Activated CD8-positive, alpha-beta memory T cell treated with anti-CD3 and anti-CD28 coated beads for 4 hours (primary cell): ENCODE measurements at regions not wholly inside any gene's neighbourhood (a gene's known extent, or its start where the extent isn't known, plus 50 kb on each side); places are given as distances from the start of the nearest gene placed in this dataset.

Experiments
- DNase-seq, 2 donors: peaks; one replicate each; pipeline ENCODE4 v3.0.0-alpha.2; 2020; ENCODE audit warnings: low read depth in 2 of 2

DNA sequence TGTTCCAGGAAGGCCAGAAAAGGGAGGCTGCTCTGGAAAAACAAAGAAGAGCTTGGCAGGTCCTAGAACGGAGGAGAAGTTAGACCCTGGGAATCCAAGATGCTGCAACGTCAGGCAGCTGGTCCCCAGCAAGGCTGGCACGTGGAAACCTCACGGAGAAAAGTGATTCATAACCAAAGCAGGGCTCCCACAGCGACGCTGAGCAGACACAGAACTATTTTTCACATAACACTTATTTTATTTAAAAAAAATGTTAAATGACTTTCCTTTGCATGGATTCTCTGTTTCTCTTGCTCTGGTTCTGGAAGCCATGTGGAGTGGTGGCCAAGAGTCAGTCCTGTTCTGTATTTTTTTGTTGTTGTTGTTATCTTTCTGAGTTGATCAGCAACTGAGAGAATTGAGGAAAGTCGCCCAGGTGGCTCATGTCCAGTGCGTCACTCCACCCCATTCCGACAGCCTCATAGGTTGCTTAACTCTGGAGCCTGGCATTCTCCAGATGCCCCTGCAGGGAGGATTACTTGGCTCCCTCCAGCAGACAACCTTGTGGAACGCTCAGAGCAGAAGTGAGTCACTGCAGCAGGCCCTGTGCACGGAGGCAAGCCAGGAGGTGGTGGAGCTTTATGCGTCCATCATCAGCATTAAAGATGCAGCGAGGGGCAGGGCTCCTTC is 229.9 kb upstream of the HDAC4 start:
- DNase-seq, result no peak

- DNase-seq, result no peak
These were observed 229.3 kb upstream of the HDAC4 start for GRCh38 chr2:239629926-239630617.

DNA sequence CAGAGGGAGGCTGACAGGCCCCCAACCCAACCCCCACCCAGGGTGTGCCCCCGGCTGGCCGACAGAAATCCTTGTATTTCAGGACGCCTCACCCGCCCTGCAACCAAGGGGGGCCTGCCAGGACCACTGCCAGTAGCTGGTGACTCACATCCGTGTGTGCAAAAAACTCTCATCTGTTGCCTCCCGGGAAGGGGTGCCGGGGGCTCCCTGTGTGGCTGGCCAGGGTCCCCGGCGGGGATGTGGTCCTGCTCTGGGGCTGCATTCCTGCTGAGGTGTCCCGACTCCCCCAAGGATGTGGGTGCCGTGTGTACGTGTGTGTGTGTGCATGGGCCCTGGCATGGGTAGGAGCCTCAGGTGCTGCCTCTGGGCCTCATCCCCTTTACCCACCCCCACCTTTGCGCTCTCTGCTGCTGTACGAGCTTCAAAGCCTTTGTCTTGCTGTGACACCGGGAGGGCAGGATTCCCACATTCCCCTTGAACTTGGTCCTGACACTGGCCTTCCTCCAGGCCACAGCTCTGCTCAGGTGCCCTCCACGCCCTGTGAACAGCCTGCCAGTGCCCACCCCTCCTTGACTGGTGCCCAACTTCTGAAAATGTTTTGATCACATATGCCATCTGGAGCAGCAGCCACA is 226.3 kb upstream of the HDAC4 start:
- DNase-seq, result no peak

DNA sequence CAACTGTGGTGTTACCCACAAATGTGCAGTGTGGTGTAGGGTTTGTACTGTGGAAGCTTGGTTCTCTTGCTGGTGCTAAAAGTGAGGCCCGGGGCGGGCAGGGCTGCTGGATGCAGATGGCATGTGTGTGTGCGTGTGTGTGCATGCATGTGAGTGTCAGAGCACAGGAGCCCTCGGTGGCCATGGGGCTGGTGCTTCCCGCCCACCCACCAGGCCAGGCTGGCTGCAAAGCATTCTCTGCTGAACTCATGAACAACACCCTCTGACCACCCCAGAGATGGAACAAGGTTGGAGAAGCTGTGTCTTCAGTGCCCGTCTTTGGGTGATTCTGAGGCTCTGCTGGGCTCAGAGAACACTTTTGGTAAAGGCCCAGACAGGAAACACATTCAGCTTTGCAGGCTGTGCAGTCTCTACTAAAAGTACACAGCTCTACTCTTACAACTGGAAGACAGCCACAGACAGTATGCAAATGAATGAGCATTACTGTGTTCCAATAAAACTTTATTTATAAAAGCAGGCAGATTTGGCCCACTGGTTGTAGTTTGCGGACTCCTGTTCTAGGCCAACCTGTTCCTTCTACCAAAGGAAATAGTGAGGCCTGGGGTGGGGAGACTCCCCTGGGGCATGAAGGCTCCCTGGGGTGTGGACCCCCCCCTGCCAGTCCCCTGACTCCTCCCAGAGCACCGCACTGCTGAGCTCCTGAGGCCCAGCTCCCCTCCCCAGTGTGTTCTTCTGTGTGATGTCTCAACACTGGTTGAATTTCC is 225.3 kb upstream of the HDAC4 start:
- no peak for DNase-seq

GRCh38 chr2:239625156-239625845 is 224.5 kb upstream of the HDAC4 start:
- no peak for DNase-seq

DNA sequence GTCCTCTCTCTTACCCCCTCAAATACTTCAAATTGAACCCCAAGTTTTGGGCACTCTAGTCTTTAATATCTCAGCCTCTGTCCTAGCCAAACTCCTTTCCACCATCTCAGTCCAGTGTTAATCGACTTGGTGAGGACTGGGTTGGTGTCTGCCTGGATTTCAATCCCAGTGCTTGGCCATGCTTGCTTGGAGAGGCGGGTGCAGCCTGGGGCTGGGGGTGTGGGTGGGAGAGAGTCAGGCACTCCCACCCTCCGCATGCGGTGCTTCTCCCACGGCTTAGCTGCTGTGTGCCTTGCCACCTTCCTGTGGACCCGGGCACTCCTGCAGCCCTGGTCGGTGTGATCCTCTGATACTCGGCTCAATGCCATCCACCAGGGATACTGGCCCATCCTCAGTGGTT is 220.8 kb upstream of the HDAC4 start:
- no peak for DNase-seq

DNA sequence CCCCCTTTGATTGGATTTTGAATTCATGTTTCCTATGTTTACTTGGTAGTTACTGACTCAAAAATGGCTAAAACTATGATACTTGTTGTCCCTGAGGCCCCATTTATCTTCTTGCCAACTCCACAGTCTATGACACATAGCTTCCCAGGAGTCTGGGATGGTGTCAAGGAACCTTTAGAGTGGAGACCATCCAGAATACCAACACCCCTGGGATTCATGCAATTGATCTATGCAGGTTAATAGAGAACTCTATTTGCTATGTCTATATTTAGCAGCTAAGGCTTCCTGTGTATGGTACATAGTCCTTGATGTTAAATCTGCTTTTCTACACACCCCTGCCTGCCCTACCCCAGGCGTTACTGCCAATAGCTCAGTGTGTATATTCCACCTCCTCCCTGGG is 218.5 kb upstream of the HDAC4 start:
- no peak for DNase-seq

GRCh38 chr2:239616729-239617128 is 215.9 kb upstream of the HDAC4 start:
- no peak for DNase-seq

GRCh38 chr2:239612133-239612532 is 211.3 kb upstream of the HDAC4 start:
- DNase-seq, result no peak

GRCh38 chr2:239611222-239611795 is 210.5 kb upstream of the HDAC4 start:
- DNase-seq, result no peak

DNA sequence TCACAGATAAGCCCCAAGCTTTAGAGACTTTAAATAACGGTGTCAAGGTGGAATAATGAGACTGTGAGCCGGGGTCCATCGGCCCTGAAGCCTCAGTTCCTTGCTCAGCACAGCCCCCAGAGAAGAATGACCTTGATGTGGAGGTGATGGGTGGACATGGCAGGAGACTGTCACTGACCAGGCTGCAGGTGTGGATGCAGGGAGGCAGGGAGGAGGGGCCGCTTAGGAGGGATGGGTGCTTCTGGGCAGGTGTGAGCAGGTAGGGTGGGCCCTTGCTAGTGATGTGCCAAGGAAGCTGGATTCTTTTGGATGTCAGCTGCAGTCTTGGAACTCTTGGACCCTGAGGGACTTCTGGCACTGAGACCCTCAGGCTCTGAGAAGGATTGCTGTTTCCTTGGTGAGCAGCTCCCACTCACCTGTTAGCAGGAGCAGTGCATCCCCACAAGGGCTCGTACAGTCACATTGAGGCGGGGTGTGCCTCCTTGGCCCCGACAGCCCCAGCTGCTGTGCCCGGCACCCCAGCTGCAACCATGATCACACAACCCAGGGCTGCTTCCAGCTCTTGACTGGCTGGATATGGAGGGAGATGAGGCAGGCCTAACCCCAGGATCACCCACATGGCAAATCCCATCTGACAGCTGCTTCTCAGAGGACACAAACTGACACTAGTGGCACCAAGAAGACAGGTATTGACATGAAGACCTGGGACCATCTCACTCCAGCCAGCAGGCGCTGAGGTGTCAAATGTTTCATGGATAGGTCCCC is 209.8 kb upstream of the HDAC4 start:
- no peak for DNase-seq

DNA sequence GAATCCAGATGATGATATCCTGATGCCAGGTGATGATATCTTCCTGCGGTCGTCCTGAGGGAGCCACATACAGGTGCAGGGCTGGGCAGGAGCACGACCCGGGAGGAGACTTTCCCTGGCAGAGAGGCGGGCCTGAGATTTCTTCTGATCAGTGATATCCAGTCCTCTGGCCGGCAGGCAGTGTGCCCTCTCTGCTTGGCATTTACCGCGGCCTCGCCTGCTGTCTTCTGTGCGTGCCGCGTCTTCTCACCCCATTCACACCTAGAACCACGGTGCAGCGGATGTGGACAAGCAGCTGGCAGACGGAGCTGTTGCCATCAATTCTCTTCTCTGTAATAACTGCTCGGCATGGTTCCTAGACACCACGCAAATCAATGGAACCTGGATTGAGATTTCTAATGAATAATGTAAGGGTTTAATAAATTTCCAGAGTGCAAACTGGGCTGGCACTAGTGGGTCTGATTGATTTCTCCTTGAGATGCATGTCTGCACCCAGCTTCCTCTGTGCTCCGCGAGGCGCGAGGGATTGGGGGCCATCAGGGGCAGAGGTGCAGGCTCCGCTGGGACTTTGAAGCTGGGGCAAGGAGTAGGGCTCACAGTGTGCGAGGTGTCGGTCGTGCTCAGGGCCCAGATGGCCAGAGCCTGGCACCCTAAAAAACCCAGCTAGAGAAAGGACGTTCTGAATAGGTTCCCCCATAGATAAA is 208.9 kb upstream of the HDAC4 start:
- no peak for DNase-seq

DNA sequence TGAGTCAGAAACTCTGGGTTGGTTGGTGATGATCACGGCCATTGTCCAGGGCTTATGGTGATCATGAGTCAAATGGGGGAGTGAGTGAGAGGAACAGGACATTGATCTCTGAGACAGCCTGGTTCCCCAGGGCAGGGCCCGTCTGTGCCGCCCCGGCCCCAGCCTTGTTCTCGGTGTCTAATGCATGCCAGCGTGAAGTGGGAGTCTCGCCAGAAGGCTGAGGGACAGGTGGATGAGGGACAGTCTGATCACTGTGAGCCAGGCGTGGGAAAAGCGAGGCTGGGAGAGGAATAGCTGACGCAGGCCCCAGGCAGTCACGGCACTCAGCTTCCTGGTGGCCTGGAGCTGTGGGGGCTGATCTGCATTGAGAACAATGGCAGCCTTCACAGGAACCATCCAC is 208.3 kb upstream of the HDAC4 start:
- no peak for DNase-seq

DNA sequence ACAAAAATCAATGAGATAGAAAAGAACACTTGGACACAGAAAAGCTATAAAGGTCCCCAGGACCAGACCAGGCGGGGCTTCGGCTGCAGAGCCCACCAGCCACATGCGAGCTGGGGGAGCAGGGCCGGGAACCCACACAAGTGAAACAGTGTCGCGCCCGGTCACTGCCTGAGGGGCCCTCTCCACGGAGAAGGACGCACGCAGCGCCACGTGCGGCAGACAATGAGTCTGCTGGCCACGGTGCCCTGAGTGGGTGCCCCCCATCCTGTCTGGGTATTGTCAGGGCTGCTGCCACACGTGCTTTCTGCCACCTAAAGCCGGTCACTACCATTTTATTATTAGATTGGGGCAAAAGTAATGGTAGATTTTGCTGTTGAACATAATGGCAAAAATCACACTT is 207.9 kb upstream of the HDAC4 start:
- DNase-seq, result no peak

DNA sequence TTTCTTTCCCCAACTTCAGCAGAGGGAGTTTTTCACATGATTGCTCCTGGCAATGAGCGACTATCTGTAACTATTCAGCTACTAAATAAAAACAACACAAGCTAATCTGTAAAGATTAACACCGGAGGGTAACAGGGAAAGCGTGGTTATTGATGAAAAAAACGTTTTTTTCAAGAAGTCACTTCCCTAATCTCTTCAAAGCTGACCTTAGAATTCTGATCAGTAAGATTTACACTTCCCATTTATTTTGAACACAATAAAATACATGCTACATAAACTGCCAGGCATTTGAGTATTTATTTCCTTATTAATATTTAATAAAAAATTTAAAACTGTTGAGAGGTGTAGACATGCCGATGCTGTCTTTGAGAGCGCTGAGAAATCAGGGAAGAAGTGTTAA is 207.4 kb upstream of the HDAC4 start:
- no peak for DNase-seq

- DNase-seq, result no peak
These were observed 206.8 kb upstream of the HDAC4 start for GRCh38 chr2:239607517-239608191.

DNA sequence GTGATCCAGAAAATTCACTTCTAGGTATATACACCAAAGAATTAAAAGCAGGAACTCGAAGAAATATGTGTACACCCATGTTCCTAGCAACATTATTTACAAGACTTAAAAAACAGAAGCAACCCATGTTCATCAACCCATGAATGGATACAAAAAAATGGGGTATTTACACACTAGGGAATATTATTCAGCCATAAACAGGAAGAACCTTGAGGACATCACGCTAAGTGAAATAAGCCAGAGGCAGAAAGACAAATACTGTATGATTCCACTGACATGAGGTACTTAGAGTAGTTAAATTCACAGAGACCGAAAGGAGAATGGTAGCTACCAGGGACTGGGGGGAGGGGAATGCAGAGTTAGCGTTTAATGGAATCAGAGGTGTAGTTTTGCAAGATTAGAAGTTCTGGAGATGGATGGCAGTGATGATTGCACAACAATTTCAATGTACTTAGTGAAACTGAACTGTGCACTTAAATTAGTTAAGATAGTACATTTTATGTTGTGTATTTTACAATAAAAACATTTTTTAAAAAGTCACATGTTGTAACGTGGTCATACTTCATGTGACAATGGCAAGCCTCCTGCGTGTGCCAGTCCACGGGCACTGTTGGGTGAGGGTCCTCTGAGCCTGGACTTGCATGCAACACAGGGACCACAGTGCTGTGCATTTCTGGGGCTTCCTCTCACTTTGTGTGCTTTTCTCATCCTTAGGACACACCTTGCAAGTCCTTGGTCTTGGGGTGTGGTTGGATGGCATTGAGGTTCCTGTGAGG is 206.1 kb upstream of the HDAC4 start:
- no peak for DNase-seq

GRCh38 chr2:239605976-239606375 is 205.2 kb upstream of the HDAC4 start:
- DNase-seq, result no peak

DNA sequence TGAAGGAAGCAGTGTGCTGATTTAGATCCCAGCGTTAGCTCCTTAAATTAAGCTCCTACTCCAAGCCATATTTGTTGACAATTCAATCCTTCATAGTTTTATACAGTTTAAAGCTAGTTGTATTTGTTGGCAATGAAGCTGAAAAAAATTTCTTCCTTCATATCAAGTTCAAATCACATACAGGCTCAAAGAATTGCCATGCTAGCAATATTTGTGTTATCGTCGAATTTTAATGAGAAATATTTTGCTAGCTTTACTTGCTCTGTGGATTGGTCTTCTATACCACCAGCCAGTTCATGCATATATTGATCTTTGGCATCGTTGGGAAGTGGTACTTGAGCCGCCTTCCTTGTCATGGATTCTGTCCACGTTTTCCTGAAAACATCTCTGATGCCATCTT is 204.6 kb upstream of the HDAC4 start:
- DNase-seq, result no peak
